ENCODE measurements at regions not wholly inside any gene's neighbourhood (a gene's known extent, or its start where the extent isn't known, plus 50 kb on each side); places are given as distances from the start of the nearest gene placed in this dataset.

DNA sequence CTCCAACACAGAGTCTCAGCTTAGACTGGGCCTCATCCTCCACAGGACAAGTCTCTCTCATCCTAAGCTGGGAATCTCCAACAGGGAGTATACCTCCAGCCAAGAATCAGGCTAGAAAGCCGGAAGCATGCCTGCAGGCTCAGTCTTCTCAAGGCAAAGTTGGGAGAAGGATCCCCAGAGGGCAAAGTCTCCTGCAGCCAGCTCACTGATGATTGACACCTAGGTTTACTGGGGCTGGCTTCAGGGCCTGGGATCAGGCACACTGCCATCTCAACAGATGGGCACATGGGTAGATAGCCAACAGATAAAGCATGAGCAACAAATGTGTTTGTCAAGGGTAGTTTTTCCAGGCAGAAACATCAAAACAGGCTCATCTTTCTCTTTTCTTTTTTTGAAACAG is 56.1 kb upstream of the TOX3 start:
- TF ChIP-seq, protein P1, sequence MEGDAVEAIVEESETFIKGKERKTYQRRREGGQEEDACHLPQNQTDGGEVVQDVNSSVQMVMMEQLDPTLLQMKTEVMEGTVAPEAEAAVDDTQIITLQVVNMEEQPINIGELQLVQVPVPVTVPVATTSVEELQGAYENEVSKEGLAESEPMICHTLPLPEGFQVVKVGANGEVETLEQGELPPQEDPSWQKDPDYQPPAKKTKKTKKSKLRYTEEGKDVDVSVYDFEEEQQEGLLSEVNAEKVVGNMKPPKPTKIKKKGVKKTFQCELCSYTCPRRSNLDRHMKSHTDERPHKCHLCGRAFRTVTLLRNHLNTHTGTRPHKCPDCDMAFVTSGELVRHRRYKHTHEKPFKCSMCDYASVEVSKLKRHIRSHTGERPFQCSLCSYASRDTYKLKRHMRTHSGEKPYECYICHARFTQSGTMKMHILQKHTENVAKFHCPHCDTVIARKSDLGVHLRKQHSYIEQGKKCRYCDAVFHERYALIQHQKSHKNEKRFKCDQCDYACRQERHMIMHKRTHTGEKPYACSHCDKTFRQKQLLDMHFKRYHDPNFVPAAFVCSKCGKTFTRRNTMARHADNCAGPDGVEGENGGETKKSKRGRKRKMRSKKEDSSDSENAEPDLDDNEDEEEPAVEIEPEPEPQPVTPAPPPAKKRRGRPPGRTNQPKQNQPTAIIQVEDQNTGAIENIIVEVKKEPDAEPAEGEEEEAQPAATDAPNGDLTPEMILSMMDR (tag by site-specific recombination; IDR thresholded peaks at IDR 0.05): no peak
- no peak for TF ChIP-seq ZNF777 (tag by site-specific recombination; IDR thresholded peaks at IDR 0.05; ENCODE audit: borderline replicate concordance)
- TF ChIP-seq, protein P2, sequence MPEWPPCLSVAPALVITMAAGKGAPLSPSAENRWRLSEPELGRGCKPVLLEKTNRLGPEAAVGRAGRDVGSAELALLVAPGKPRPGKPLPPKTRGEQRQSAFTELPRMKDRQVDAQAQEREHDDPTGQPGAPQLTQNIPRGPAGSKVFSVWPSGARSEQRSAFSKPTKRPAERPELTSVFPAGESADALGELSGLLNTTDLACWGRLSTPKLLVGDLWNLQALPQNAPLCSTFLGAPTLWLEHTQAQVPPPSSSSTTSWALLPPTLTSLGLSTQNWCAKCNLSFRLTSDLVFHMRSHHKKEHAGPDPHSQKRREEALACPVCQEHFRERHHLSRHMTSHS (tag by site-specific recombination; IDR thresholded peaks at IDR 0.05): no peak
- TF ChIP-seq ZNF366 (tag by site-specific recombination; conservative IDR thresholded peaks at IDR 0.05): no peak
- no peak for TF ChIP-seq ZBTB17 (tag by site-specific recombination; IDR thresholded peaks at IDR 0.05)
- TF ChIP-seq YY2 (tag by site-specific recombination; IDR thresholded peaks at IDR 0.05): no peak
- no peak for TF ChIP-seq ZNF776 (tag by site-specific recombination; IDR thresholded peaks at IDR 0.05; ENCODE audit: borderline replicate concordance)
- TF ChIP-seq TRIM28 (IDR thresholded peaks at IDR 0.05; ENCODE audit: borderline replicate concordance, low read length): no peak
- no peak for TF ChIP-seq ZNF112 (tag by site-specific recombination; IDR thresholded peaks at IDR 0.05)
- TF ChIP-seq ZBTB1 (tag by site-specific recombination; IDR thresholded peaks at IDR 0.05): no peak

Data from HEK293 (cell line).